CD4-positive, alpha-beta T cell (primary cell): ENCODE measurements at regions not wholly inside any gene's neighbourhood (a gene's known extent, or its start where the extent isn't known, plus 50 kb on each side); places are given as distances from the start of the nearest gene placed in this dataset.

Experiments
- ATAC-seq: fragments of 200-7000 bp; cut with Tn5 transposase; one replicate; pipeline ENCODE4 v1.10.0; 2022; ENCODE audit warnings: mild to moderate bottlenecking; ENCODE audit not compliant: poor library complexity
- CTCF ChIA-PET: fragments of 350-600 bp; sonication (Branson Sonifier 250); formaldehyde crosslinking; loops from one replicate; lab custom pipeline; 2021; ENCODE audit warnings: antibody characterized with exemption, inconsistent platforms; lab: Charles Lee
- POLR2A ChIA-PET: fragments of 350-600 bp; sonication (Branson Sonifier 250); formaldehyde crosslinking; loops from one replicate; lab custom pipeline; 2021; ENCODE audit warnings: antibody characterized with exemption, inconsistent platforms; lab: Charles Lee
- DNase-seq, 14 experiments: peaks; one replicate each; pipeline ENCODE4 v3.0.0-alpha.2; 2013 to 2020; ENCODE audit warnings: mixed read lengths in 2 of 14
- H3K27ac ChIP-seq, 2 donors: one replicate each; pipeline versions ENCODE4 v1.5.1 to v1.7.0; 2013; ENCODE audit warnings: low read length in 2 of 2, low read depth in 1 of 2, mild to moderate bottlenecking in 1 of 2
- H3K27me3 ChIP-seq, 2 experiments: 1 replicate in 1 of 2; 2 replicates in 1 of 2; pipeline versions ENCODE4 v1.6.1 to v1.7.0; 2013; ENCODE audit warnings: low read length in 2 of 2, control low read depth in 1 of 2, mild to moderate bottlenecking in 1 of 2, moderate library complexity in 1 of 2; ENCODE audit not compliant: insufficient read depth in 2 of 2, control insufficient read depth in 1 of 2
- H3K36me3 ChIP-seq: one replicate; pipeline ENCODE4 v1.6.1; 2013; ENCODE audit warnings: low read length, control low read depth; ENCODE audit not compliant: insufficient read depth
- H3K4me1 ChIP-seq: one replicate; pipeline ENCODE4 v1.6.1; 2013; ENCODE audit warnings: low read length, control low read depth; ENCODE audit not compliant: insufficient read depth
- H3K4me3 ChIP-seq: one replicate; pipeline ENCODE4 v1.5.1; 2013; ENCODE audit warnings: mild to moderate bottlenecking, low read length, moderate library complexity
- H3K9me3 ChIP-seq, 2 experiments: 1 replicate in 1 of 2; 2 replicates in 1 of 2; pipeline versions ENCODE4 v1.6.1 to v1.7.0; 2013; ENCODE audit warnings: low read length in 2 of 2, mild to moderate bottlenecking in 2 of 2, control low read depth in 1 of 2, moderate library complexity in 1 of 2; ENCODE audit not compliant: control insufficient read depth in 1 of 2, insufficient read depth in 1 of 2
- H3K27ac Mint-ChIP-seq: one replicate; pipeline ENCODE4 v1.8.0; 2020; ENCODE audit warnings: mixed read lengths
- H3K27me3 Mint-ChIP-seq: one replicate; pipeline ENCODE4 v1.8.0; 2021; ENCODE audit warnings: mixed read lengths
- H3K36me3 Mint-ChIP-seq: one replicate; pipeline ENCODE4 v1.8.0; 2021; ENCODE audit warnings: low read depth, mixed read lengths
- H3K4me1 Mint-ChIP-seq: one replicate; pipeline ENCODE4 v1.8.0; 2021; ENCODE audit warnings: low read depth, mixed read lengths
- H3K4me3 Mint-ChIP-seq: one replicate; pipeline ENCODE4 v1.8.0; 2020; ENCODE audit warnings: mild to moderate bottlenecking, mixed read lengths
- H3K9me3 Mint-ChIP-seq: one replicate; pipeline ENCODE4 v1.8.0; 2020; ENCODE audit warnings: mixed read lengths
- CTCF ChIP-seq: fragments of 200-600 bp; IDR thresholded peaks from one replicate; pipeline ENCODE4 v1.8.0; 2022; ENCODE audit warnings: antibody characterized with exemption, mild to moderate bottlenecking
- intact Hi-C, 2 experiments: fragments of 100-400 bp; cut with DNase I in 1 of 2; cut with micrococcal nuclease in 1 of 2; formaldehyde crosslinking; loops; one replicate each; pipeline versions ENCODE4 v1.15.1 to v1.9.0; 2023 to 2025; cut with DNase I, micrococcal nuclease

GRCh38 chr13:22497991-22498780 lies 682.6 kb upstream of the SGCG start:
- DNase-seq (no peak), ATAC-seq (no peak)
- Histone ChIP-seq H3K36me3 (no peaks in the 10 kb centered on the region), H3K27ac (no peak overlapping the region), H3K27me3 (no peaks in the 10 kb centered on the region), H3K4me3 (no peak overlapping the region), H3K9me3 (peaks cover 0 to 8% of the 10 kb centered on the region in 2 experiments), H3K4me1 (no peaks in the 10 kb centered on the region)
- TF ChIP-seq CTCF = no peak
- Mint-ChIP-seq H3K9me3 (no peaks in the 10 kb centered on the region), H3K27ac (no peak overlapping the region), H3K4me1 (no peaks in the 10 kb centered on the region), H3K36me3 (no peaks in the 10 kb centered on the region), H3K27me3 (no peaks in the 10 kb centered on the region), H3K4me3 (no peak overlapping the region)
- intact Hi-C loops = no loop called here
- ChIA-PET POLR2A (no interaction called here), CTCF (interaction anchor here (1.3 kb wide), 1 partner anchor 9 kb away, joined by 4 read pairs; no protein-coding TSS in a partner anchor)

GRCh38 chr13:22499919-22500318 lies 680.9 kb upstream of the SGCG start:
- ATAC-seq (no peak), DNase-seq (no peak)
- no peaks in the 10 kb centered on the region for H3K4me1 ChIP-seq
- Mint-ChIP-seq H3K36me3 (no peaks in the 10 kb centered on the region), H3K9me3 (no peaks in the 10 kb centered on the region), H3K4me3 (no peak overlapping the region), H3K27ac (no peak overlapping the region), H3K4me1 (no peaks in the 10 kb centered on the region), H3K27me3 (no peaks in the 10 kb centered on the region)
- H3K27me3 ChIP-seq = no peaks in the 10 kb centered on the region
- no peaks in the 10 kb centered on the region for H3K36me3 ChIP-seq
- ChIA-PET POLR2A (no interaction called here), CTCF (no interaction called here)
- no peak overlapping the region for H3K4me3 ChIP-seq
- intact Hi-C loops = no loop called here
- no peak overlapping the region for H3K27ac ChIP-seq
- peaks cover 0 to 8% of the 10 kb centered on the region in 2 experiments for H3K9me3 ChIP-seq
- no peak for TF ChIP-seq CTCF

GRCh38 chr13:22505489-22505888 lies 675.3 kb upstream of the SGCG start:
- Histone ChIP-seq H3K36me3 (no peaks in the 10 kb centered on the region), H3K4me3 (no peak overlapping the region), H3K27me3 (no peaks in the 10 kb centered on the region), H3K9me3 (no peaks in the 10 kb centered on the region), H3K4me1 (no peaks in the 10 kb centered on the region), H3K27ac (no peak overlapping the region)
- no peaks in the 10 kb centered on the region for H3K27me3 Mint-ChIP-seq
- ChIA-PET CTCF (interaction anchor here (1.3 kb wide), 1 partner anchor 10 kb away, joined by 3 read pairs; no protein-coding TSS in a partner anchor), POLR2A (no interaction called here)
- ATAC-seq (no peak), DNase-seq (no peak)
- no peak overlapping the region for H3K27ac Mint-ChIP-seq
- intact Hi-C loops = no loop called here
- no peaks in the 10 kb centered on the region for H3K4me1 Mint-ChIP-seq
- no peaks in the 10 kb centered on the region for H3K36me3 Mint-ChIP-seq
- TF ChIP-seq CTCF = no peak
- H3K4me3 Mint-ChIP-seq = no peak overlapping the region
- H3K9me3 Mint-ChIP-seq = peaks cover 4% of the 10 kb centered on the region
